Stimulated activated naive CD4-positive, alpha-beta T cell (primary cell): ENCODE measurements at regions not wholly inside any gene's neighbourhood (a gene's known extent, or its start where the extent isn't known, plus 50 kb on each side); places are given as distances from the start of the nearest gene placed in this dataset.

Experiments
- DNase-seq, 6 experiments: peaks; one replicate each; lab custom pipeline; 2025; lab: John Stamatoyannopoulos, UW

DNA sequence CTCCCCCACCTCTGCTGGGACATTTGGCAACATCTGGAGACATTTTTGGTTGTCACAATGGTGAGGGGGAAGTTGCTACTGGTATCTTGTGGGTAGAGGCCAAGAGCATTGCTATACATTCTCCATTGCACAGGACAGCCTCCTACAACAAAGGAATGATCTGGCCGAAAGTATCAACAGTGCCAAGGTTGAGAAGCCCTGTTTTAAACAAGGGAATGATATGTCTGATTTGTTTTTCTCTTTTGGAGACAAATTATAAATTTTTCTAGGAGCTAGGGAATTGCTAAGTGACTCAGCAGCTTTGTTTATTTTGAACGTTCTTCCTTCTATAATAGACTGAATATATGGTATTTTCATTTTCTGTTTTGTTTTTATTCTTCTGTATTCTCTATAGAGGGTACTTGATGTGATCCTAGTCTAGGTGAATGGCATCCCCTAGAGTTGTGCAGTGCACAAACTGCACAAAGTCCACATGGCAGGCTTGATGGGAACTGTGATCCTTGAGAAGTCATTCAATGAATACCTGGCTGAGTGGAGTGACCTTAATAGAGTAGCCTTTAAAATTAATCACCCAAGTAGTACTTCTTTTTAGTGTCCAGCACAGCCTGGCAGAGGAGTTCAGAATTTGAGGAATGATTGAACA lies 288.6 kb upstream of the USP24 start:
- DNase-seq = no peak

DNA sequence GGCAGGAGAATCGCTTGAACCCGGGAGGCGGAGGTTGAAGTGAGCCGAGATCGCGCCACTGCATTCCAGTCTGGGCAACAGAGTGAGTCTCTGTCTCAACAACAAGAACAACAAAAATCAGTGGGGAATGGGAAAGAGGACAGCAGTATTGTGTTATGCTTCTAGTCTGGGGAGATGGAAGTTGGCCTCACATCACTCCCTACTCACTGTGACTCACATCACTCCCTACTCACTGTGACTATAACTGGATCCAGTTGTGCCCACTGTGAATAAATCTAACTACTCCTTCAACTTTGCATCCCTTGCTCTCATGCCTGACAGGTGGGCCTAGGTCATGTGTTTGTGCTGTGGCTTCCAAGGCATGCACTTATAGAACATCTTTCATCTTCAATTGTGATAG lies 285.4 kb upstream of the USP24 start:
- DNase-seq = no peak

DNA sequence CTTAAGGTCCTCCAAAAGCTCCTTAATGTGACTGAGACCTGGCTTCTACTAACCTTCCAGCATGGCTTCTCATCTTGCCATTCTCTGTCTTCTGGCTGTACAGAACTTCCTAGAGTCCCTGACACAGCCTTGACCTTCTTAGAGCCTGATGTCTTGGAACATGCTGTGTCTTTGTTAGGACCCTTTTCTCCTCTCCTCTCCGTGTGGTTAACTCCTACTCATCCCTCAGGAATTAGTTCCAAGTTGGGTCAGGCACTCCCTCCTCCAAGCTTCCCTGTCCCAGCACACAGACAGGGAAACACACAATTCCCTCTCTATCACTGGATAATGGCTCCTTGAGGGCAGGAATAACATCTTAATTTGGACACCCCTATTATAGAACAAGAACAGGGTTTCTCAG lies 275.4 kb upstream of the USP24 start:
- no peak for DNase-seq

DNA sequence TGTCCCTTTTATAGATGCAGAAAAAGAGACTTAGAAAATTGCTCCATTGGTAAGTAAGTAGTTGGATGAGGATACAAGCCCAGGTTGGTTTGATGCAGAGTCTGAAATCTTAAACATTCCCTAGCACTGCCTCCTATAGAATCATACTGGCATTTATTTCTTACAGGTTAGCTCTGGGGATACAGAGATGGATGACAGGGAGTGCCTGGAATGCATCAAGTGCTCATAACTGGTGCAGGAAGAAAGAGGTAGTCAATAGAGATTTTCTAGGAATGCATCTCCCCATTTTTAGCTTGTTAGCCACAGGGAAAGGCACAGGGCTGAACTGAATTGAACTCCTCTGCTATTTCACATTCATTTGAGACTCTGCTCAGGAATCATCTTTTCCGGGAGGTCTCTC lies 269.0 kb upstream of the USP24 start:
- DNase-seq = no peak

DNA sequence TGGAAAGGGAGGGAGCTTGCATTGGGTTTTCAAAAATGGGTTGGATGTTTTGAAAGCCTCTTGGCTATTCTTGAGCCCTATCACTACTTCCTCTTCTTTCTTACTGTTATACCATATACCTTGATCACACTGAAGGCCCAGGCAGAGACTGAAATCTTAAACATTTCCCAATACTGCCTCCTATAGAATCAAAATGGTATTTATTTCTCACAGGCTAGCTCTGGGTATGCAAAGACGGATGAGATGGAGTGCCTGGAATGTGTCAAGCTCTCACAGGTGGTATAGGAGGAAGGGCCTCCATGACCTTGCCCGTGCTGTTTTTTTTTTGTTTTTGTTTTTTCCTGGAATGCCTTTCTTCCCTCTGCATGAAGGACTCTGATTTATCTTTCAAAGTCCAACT lies 268.4 kb upstream of the USP24 start:
- DNase-seq = no peak

DNA sequence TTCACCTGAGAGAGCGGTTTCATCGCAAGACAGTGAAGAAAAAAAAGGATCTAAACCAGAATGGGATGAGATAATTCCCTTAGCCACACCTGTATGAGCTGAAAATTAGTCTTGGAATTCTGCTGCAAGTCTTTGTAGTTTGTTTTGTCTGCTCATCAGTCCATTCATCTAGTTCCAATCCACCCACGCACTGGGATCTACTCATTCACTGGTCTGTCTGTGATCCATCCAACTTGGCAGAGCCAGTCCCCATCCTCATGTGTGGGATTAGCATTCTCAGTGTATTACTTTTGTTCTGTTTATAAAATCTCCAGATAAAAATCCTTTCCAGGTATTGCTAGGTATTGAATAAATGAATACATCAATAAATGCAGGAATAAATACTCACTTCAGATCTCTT lies 266.5 kb upstream of the USP24 start:
- DNase-seq = no peak

DNA sequence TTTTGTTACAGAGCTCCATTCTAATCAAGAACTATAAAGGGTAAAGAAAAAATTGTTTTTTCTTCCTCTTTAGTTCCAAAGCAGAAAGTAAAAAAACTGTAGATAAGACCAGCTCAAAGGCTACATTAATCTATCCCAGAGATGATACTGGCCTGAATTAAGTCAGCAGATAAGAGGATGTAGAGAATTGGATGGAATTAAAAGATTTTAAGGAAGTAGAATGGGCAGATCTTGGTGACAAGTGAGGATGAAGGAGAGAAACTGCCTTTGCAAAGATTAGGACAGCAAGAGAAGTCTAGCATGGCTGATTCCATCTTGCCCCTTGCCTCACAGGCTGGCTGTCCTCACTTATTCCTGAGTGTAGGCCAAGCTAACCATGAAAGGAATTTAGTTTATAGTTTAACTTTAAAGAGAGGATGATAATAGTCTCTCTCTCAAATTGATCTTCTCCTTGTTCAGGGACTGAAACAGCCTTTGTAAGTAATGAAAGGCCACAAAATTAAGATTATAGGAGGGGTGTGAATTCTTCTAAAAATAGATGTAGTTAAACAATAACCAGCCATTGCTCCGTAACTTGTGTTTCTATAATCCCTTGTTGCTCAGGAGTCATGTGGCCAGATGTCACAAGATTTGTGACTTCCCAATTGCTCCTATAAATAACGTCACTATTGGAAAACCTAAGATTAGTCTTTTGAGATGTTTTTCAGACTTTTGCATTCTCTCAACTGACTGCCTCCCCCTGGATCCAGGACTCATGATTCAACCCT lies 265.0 kb upstream of the USP24 start:
- DNase-seq = no peak

DNA sequence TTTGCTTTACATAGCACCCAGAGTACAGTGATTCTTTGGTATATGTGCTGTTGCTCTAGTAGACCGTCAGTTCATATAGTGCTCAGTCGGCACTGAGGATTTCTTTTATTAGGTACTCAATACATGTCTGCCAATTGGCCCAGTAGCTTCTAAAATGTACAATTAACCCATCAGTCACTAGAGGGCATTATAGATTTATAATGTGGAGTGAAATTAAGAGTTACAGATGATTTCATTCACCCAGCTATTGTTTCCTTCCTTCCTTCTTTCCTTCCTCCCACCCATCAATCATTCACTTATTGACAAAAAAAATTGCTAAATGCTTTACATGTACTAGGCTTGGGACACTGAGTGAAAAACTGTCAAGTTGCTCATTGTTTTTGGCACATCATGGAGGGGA lies 263.6 kb upstream of the USP24 start:
- no peak for DNase-seq

DNA sequence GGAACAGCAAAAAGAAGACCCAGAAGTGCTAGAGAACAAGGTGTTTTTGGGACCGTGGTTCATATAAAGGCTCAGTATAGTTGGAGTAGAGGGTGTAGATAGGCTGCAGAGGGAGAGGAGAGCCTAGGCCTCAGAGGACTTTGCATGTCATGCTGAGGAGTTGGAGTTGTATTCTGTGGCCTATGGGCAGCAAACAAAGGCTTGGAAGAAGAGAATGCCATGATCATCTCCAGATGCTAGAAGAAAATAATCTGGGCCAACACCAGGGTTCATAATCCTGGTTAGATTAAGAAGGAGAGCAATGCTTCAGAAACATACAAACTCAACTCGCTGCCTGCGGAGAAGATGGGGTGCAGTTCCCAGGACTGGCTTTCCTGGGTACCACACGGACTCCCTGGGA lies 262.8 kb upstream of the USP24 start:
- no peak for DNase-seq

DNA sequence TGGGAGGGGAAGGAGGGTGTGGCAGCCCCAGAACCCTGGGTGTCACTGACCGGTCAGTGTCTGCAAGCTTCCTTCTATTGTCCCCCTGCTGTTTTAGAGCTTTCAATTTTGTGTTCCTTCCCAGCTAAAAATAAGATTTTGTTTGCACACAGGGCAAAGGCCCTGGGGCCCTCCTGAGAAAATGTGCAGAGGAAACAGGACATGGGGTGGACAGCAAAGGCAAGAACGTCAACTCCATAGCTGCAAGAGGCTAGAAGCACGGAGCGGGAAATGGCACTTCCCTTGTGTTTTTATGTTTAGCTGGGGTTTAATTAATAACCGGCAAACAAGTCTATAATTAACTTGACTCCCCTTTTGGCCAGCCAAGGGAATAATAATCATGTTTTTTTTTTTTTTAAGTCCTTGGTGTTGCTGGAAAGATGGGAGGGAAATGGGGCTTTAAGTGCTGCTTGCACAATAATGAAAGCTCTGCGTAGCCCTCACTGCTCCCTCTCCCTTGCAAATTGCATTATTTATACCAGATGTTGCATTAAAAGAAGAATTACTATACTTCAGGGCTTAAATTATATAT lies 261.4 kb upstream of the USP24 start:
- DNase-seq = no peak

DNA sequence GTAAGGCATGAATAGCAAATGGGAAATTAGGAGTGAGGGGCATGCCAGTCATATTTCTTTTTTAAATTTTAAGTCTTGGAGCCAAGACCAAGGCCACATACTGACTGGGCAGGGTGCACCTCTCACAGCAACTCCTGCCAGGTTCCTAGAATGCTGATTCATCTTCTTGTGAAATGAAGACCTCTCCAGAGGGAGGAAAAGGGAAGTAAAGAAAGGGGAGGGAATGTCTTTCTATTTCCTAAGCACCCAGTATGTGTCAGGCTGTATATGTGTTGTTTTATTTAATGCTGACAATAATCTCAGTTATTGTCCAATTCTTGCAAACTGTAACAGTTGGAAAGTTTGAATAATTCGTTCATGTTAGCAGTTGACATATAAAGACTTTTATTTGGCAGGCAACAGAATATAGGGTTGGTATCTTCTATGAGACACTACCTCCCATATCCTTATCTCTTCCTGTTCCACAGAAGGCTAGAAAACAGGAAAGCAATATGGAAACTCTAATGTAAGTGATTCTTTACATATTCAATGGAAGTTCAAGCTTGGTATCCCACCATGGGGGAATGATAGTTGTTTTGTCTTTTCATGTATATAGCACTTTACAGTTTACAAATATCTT lies 259.1 kb upstream of the USP24 start:
- DNase-seq = no peak

DNA sequence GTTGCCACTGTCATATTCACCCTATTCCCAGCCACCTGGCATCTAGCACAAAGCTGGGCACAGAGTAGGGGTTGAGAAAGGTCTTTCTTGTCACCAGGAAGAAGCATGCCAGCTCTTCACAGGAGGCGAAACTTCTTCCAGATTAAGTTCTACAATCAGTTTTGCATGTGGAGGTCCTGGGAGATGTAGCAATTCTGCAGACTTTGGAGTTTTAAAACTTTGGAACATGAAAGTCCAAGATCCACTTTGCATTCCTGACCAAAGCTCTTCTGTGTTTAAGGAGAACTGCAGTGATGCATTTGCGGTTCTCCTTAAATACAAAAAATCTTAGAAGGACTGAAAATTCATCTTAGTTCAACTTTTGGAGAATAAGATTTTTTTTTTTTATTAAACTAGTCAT lies 258.5 kb upstream of the USP24 start:
- DNase-seq = no peak

DNA sequence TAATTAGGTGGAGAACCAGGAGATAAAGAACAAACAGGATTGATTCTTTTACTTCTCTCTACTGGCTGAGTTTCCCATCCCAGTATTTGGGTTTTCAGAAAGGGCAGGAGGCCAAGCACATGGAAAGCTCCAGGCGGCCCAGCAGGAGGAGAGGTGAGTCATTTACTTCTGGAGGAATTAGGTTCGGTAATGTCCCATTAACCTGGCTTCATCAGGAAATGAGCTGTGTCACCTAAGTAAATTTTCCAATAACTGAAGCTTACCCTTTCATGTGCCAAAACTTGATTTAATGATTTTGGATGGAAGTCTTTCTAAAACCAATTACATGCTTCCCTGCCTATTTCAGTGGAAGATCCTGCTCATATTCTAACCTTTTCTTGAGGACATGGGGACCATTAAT lies 257.6 kb upstream of the USP24 start:
- no peak for DNase-seq

DNA sequence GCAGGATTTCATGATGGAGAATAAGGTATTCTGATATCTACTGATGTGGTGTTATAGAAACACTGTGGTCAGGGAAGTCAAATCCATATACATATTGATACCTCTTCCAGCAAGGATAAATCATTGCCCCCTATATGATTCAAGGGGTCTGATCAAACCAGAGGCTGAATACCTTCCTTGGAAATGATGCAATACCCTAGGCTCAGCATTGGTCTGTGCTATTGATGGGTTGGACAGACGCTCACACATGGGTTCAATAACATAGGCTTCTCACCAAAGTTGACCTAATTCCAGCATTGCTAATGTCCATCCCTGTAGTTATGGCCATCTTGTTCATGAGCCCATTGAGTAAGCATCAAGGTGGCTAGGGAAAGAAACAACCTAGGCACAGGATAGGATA lies 257.0 kb upstream of the USP24 start:
- DNase-seq = no peak

DNA sequence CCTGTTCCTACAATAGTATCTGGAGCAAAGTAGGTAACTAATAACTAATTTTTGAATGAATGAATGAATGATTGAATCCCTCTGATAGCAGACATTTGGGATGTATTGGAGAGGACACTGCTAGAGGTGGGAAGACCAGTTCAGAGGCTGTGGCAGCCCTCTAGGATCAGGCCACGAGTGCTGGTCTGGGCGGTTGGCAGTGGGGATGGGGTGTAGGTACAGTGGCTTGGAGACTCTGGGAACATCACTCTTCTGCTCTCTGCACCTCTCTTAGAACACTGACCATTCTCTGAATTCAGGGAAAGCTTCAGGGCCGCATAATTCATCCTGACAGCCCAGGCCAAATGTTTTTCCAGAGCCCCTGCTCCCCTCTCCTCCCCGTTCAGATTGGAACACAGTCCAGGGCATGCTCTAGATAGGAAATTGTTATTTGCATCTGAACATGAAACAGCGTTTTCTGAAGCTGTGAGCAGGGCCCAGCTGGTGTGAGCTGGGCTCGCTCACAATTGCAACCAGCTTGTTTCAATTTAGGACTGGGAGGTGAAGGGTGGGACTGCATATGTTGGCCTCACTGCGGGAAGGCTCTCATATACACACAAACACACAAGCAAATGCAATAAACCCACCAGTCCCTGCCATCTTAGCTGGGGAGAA lies 253.1 kb upstream of the USP24 start:
- DNase-seq = no peak

DNA sequence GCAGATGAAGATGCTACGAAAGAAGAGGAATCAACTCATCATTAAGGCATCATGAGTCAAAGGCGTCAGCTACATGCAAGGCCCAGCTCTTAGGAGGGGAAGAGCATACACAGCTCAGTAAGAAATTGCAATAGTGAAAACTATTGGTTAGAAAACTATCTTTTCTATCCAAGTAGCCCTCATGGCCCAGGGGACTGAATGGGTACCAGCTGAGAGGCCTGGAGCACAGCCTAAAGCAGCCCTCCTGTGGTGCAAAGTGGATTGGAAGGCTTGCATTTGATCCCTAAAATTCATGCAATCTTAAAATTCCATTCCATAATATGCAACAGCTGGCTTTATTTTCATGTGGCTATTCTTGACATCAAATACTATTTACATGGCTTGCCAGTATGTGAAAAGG lies 251.8 kb upstream of the USP24 start:
- DNase-seq = no peak

DNA sequence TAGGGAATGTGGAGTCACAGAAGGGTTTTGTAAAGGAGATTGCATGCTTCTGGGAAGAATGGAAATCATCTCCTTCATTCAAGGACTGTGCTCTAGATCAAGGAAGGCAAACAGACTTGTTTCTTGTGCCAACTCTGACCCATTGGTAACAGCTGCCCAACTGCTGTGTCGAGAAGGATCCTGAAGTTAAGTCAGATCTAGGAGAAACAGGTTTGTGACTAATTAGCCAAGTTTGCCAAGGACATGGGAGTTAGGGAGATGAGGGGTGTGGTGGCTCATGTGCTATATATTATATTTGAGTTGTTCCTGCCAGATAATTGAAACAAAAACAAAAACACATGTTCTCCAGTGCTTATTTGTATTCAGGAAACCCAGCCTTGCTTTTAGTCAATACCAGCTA lies 251.2 kb upstream of the USP24 start:
- DNase-seq = no peak

DNA sequence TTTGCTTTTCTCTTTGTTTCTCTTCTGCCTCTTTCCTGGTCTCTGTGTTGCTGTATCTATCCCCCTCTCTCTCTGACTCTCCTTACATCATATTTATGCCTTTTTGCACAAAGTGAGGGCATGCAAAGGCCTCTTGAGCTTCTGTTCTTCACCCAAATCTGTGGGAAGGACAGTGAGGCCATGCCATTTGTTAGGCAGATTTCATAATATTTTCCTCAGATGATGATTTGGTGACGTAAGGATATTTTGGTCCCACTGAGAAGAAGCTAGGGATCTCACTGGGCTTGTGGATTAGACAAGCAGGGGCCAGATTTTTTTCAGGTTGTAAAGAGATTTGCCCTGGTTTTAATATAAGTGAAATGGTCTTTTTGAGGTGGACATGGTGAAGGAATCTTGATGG lies 249.4 kb upstream of the USP24 start:
- no peak for DNase-seq

DNA sequence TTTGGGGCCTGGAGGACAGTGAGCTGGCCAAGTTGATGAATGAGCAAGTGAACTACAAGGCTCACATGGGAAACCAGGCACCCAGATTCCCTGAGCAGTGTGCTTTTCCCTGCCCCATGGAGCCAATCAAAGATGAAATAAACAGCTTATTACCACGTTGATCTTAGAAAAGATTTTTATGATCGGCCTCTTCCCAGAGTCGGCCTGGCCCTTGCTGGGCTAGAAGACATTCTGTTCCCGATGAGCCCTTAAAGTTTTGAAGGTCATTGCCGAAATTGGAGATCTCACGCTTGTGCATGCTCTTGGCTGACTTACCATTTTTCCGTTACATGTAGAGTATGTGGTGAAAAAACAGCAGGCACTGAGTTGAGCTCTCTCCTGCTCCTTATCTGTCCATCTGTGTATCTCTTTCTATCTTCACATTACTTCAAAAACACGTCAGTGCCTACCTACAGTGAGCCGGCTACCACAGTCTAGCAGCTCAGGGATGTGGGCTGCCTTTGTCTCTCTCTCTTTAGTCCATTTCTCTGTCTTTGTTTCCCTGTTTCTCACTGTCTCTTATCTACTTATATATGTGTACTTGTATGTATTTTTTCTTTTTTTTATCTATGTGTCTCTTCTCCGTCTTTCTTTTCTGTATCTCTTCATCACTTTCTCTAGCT lies 248.8 kb upstream of the USP24 start:
- no peak for DNase-seq

DNA sequence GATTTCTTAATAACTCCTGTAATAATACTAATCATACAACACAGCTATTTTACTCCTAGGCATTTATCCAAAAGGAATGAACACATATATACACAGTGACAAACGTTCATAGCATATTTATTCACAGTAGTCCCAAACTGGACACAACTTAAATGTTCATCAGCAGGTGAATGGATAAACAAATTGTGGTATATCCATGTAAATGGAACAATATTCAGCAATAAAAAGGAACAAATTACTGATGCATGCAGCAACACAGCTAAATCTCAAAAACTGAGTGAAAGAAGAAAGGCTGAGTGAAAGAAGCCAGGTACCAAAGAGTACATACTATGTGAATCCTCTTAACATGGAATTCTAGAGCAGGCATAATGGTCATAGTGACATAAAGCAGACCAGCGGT lies 242.7 kb upstream of the USP24 start:
- DNase-seq = no peak

DNA sequence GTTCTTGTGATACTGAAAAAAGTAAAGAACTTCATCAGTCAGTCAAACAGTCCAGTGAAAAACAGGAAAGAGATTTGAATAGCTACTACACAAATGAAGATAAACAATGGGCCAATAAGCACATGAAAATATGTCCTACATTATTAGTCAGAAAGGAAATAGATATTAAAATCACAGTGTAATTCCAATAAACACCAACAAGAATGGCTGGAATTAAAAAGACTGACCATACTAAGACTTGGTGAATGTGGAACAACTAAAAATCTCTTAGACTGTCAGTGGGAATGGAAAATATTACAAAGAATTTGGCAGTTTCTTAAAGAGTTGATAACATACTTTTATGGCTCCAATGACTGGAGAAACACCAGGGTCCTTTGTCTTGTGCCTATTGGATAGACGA lies 241.8 kb upstream of the USP24 start:
- no peak for DNase-seq

DNA sequence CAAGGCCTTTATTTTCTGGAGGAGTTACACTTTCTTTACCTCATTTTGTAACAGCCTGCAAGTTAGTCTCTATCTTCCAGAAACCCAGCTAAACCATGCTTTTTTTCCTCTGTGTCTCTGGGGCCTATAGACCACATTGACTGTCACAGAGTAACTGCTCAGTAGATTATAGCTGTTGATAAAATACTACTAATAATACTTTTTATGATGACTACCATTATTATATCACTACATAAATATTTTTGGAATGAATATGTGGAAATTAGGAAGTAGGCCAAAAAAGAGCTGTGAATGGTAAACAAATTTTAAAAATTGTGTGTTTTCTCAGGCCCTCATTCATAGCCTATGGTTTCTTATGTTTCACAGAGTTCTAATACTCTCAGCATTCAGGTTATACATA lies 233.1 kb upstream of the USP24 start:
- DNase-seq = no peak
